22Rv1 (cell line): ENCODE measurements at regions not wholly inside any gene's neighbourhood (a gene's known extent, or its start where the extent isn't known, plus 50 kb on each side); places are given as distances from the start of the nearest gene placed in this dataset.

Experiments
- CTCF ChIP-seq: fragments of 450-650 bp; IDR thresholded peaks from 2 replicates; pipeline ENCODE4 v1.5.1; 2017; ENCODE audit warnings: mild to moderate bottlenecking
- ZFX ChIP-seq: fragments of 450-650 bp; IDR thresholded peaks from 2 replicates; pipeline ENCODE4 v1.6.1; 2017; ENCODE audit warnings: antibody characterized with exemption, borderline replicate concordance

DNA sequence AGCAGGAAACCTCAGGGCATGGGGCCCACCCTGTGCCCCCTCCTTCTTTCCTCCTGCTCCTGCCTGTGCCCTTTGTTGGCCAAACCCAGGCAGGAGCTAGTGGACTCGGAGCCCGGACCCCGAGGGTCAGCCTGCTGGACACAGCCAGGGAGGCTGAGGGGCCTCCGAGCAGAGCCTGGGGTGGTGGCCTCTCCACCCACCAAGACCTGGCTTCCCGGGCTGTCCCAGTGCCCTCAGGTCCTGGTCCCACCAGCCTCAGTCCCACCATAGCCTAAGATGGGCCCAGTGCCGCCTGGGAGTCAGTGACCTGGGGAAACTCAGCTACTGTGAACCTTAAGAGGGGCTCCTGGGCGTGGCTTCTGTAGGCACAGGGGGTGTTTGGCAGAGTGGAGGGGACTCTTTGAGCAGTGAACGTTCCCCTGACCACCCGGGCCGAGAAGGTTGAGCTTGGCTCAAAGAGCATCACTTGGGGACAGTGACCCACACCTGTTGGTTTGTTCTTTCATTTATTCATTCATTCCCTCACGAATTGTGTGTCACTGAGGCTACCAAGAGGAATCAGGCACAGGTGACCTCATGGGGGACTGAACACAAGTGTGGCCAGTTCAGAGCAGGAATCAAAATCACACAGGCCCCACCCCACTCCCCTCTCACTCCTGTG lies 266.1 kb downstream of the ADGRD1 start:
- no peak for TF ChIP-seq CTCF
- no peak for TF ChIP-seq ZFX
